B cell (primary cell): ENCODE measurements at regions not wholly inside any gene's neighbourhood (a gene's known extent, or its start where the extent isn't known, plus 50 kb on each side); places are given as distances from the start of the nearest gene placed in this dataset.
"Not testable (repeated sequence)": the region's sequence is repeated elsewhere in the genome, so short reads cannot be mapped to it uniquely, and the experiment has no call there.

Source experiments
- ATAC-seq: fragments of 200-7000 bp; cut with Tn5 transposase; one replicate; pipeline ENCODE4 v1.10.0; 2021; ENCODE audit warnings: low read depth, mild to moderate bottlenecking, moderate number of reproducible peaks, moderate library complexity
- CTCF ChIA-PET: fragments of 350-600 bp; sonication (Branson Sonifier 250); formaldehyde crosslinking; loops from one replicate; lab custom pipeline; 2021; ENCODE audit warnings: antibody characterized with exemption, inconsistent platforms; lab: Charles Lee
- POLR2A ChIA-PET: fragments of 350-600 bp; sonication (Branson Sonifier 250); formaldehyde crosslinking; loops from one replicate; lab custom pipeline; 2021; ENCODE audit warnings: antibody characterized with exemption; lab: Charles Lee
- DNase-seq: peaks from one replicate; pipeline ENCODE4 v3.0.0; 2013
- H2AFZ ChIP-seq: 2 replicates; pipeline ENCODE4 v1.6.1; 2012; ENCODE audit warnings: mild to moderate bottlenecking, low read depth, low read length; ENCODE audit not compliant: insufficient read depth, poor library complexity, severe bottlenecking
- H3K27ac ChIP-seq, 2 donors: 1 replicate in 1 of 2; 2 replicates in 1 of 2; pipeline ENCODE4 v1.5.1; 2012 to 2013; ENCODE audit warnings: low read length in 2 of 2, mild to moderate bottlenecking in 2 of 2, moderate library complexity in 1 of 2
- H3K27me3 ChIP-seq, 4 experiments: fragments of 200-600 bp in 1 of 4; sonication (generic) in 1 of 4; replicated peaks in 1 of 4; 1 replicate in 2 of 4; 2 replicates in 2 of 4; pipeline versions ENCODE4 v1.6.1 to v1.7.0; 2013 to 2016; ENCODE audit warnings: low read length in 3 of 4, mild to moderate bottlenecking in 2 of 4, mixed read lengths in 1 of 4, moderate library complexity in 1 of 4; ENCODE audit not compliant: insufficient read depth in 4 of 4, control insufficient read depth in 3 of 4; ENCODE audit errors: control extremely low read depth in 1 of 4
- H3K36me3 ChIP-seq, 2 experiments: replicated peaks in 1 of 2; 1 replicate in 1 of 2; 2 replicates in 1 of 2; pipeline versions ENCODE4 v1.6.1 to v1.7.1; 2013; ENCODE audit warnings: low read length in 1 of 2; ENCODE audit not compliant: insufficient read depth in 2 of 2, control insufficient read depth in 1 of 2; ENCODE audit errors: control extremely low read depth in 1 of 2, extremely low read depth in 1 of 2
- H3K4me1 ChIP-seq, 2 donors: fragments of 200-600 bp in 1 of 2; sonication (generic) in 1 of 2; 1 replicate in 1 of 2; 2 replicates in 1 of 2; pipeline versions ENCODE4 v1.5.1 to v1.6.1; 2013 to 2017; ENCODE audit warnings: low read length in 2 of 2; ENCODE audit not compliant: control insufficient read depth in 2 of 2, insufficient read depth in 2 of 2
- H3K4me2 ChIP-seq: replicated peaks from 2 replicates; pipeline ENCODE3; 2012; ENCODE audit warnings: mild to moderate bottlenecking, low read depth, low read length; ENCODE audit not compliant: poor library complexity, severe bottlenecking
- H3K4me3 ChIP-seq, 5 experiments: fragments of 200-600 bp in 1 of 5; sonication (generic) in 1 of 5; 1 replicate in 3 of 5; 2 replicates in 2 of 5; pipeline versions ENCODE4 v1.5.1 to v1.7.0; 2011 to 2016; ENCODE audit warnings: low read length in 4 of 5, mild to moderate bottlenecking in 4 of 5, low read depth in 2 of 5, control low read depth in 1 of 5, moderate library complexity in 1 of 5; ENCODE audit not compliant: insufficient read depth in 1 of 5; ENCODE audit errors: control extremely low read depth in 1 of 5, extremely low read depth in 1 of 5
- H3K79me2 ChIP-seq: fragments of 200-600 bp; sonication (generic); one replicate; pipeline ENCODE4 v1.6.0; 2016; ENCODE audit warnings: low read length; ENCODE audit not compliant: control insufficient read depth, insufficient read depth
- H3K9ac ChIP-seq: fragments of 200-600 bp; sonication (generic); 2 replicates; pipeline ENCODE4 v1.6.1; 2017; ENCODE audit warnings: mild to moderate bottlenecking, low read length, moderate library complexity
- H3K9me3 ChIP-seq, 3 donors: one replicate each; pipeline versions ENCODE4 v1.6.1 to v1.7.1; 2013; ENCODE audit warnings: low read length in 2 of 3; ENCODE audit not compliant: control insufficient read depth in 2 of 3, insufficient read depth in 1 of 3; ENCODE audit errors: control extremely low read depth in 1 of 3
- H4K20me1 ChIP-seq: 2 replicates; pipeline ENCODE4 v1.6.0; 2012; ENCODE audit warnings: mild to moderate bottlenecking, low read length; ENCODE audit not compliant: insufficient read depth, control insufficient read depth, poor library complexity, severe bottlenecking
- H3K27ac Mint-ChIP-seq: one replicate; pipeline ENCODE4 v1.8.0; 2021; ENCODE audit warnings: mixed read lengths
- H3K27me3 Mint-ChIP-seq: one replicate; pipeline ENCODE4 v1.8.0; 2021; ENCODE audit warnings: mixed read lengths
- H3K4me1 Mint-ChIP-seq: one replicate; pipeline ENCODE4 v1.8.0; 2021; ENCODE audit warnings: mixed read lengths
- H3K4me3 Mint-ChIP-seq: one replicate; pipeline ENCODE4 v1.8.0; 2021; ENCODE audit warnings: mixed read lengths
- H3K9me3 Mint-ChIP-seq: one replicate; pipeline ENCODE4 v1.8.0; 2022; ENCODE audit warnings: mixed read lengths; ENCODE audit not compliant: insufficient read depth
- WGBS: methylation state at CpG from one replicate; pipeline ENCODE4 v1.1.5; 2013; ENCODE audit warnings: missing lambda C conversion rate; ENCODE audit not compliant: insufficient coverage; 5-methylcytosine and 5-hydroxymethylcytosine counted together
- intact Hi-C: fragments of 100-400 bp; cut with micrococcal nuclease; formaldehyde crosslinking; loops from one replicate; pipeline ENCODE4 v1.10.0; 2022

DNA sequence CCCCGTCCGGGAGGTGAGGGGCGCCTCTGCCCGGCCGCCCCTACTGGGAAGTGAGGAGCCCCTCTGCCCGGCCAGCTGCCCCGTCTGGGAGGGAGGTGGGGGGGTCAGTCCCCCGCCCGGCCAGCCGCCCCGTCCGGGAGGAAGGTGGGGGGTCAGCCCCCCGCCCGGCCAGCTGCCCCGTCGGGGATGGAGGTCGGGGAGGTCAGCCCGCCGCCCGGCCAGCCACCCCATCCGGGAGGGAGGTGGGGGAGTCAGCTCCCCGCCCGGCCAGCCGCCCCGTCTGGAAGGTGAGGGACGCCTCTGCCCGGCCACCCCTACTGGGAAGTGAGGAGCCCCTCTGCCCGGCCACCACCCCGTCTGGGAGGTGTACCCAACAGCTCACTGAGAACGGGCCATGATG, 175.3 kb upstream of the CRIM1 start:
- H4K20me1 ChIP-seq, H3K27me3 Mint-ChIP-seq, H3K27me3 ChIP-seq, H3K4me1 Mint-ChIP-seq, H3K9me3 ChIP-seq, H3K4me3 Mint-ChIP-seq, H3K9ac ChIP-seq, H2AFZ ChIP-seq, H3K4me3 ChIP-seq, H3K9me3 Mint-ChIP-seq, POLR2A ChIA-PET, ATAC-seq, H3K27ac Mint-ChIP-seq, H3K79me2 ChIP-seq, CTCF ChIA-PET, H3K4me2 ChIP-seq, H3K27ac ChIP-seq, intact Hi-C loops, DNase-seq, H3K4me1 ChIP-seq, H3K36me3 ChIP-seq: not testable (repeated sequence)
- 98% methylated on average over 14 of the region's 30 CpGs for WGBS

DNA sequence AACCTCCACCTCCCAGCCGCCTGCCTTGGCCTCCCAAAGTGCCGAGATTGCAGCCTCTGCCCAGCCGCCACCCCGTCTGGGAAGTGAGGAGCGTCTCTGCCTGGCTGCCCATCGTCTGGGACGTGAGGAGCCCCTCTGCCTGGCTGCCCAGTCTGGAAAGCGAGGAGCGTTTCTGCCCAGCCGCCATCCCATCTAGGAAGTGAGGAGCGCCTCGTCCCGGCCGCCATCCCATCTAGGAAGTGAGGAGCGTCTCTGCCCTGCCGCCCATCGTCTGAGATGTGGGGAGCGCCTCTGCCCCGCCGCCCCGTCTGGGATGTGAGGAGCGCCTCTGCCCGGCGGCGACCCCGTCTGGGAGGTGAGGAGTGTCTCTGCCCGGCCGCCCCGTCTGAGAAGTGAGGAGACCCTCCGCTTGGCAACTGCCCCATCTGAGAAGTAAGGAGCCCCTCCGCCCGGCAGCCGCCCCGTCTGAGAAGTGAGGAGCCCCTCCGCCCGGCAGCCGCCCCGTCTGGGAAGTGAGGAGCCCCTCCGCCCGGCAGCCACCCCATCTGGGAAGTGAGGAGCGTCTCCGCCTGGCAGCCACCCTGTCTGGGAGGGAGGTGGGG, 175.8 kb upstream of the CRIM1 start:
- H3K4me1 ChIP-seq, H3K4me3 ChIP-seq, H3K9ac ChIP-seq, H3K9me3 Mint-ChIP-seq, CTCF ChIA-PET, intact Hi-C loops, H3K79me2 ChIP-seq, H3K27me3 Mint-ChIP-seq, DNase-seq, ATAC-seq, H3K4me2 ChIP-seq, H3K27ac Mint-ChIP-seq, H3K4me3 Mint-ChIP-seq, H4K20me1 ChIP-seq, H3K36me3 ChIP-seq, H3K27me3 ChIP-seq, H3K4me1 Mint-ChIP-seq, H3K9me3 ChIP-seq, H3K27ac ChIP-seq, H2AFZ ChIP-seq, POLR2A ChIA-PET: not testable (repeated sequence)
- 100% methylated on average over 16 of the region's 42 CpGs for WGBS
